ENCODE measurements at regions not wholly inside any gene's neighbourhood (a gene's known extent, or its start where the extent isn't known, plus 50 kb on each side); places are given as distances from the start of the nearest gene placed in this dataset.

DNA sequence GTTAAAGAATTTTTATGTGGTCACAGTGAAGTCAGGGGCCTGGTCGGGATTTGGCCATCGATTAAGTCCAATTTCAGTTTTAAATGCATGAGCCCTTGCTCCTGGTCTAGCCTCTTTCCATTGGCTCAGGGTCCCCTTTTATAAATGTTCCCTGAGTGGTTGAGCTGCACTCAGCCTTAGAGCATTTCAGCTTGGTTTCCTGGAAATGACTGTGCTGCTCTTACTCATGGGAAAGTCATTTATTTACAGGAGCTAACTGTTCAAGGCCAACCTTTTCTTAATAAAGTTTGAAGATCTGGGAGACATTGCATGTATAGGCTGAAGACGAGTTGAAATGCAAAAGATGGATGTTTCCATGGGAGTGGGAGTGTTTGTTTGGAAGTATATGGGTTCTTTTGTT is 98.8 kb upstream of the CLNK start:
- no peak for TF ChIP-seq CTCF (conservative IDR thresholded peaks at IDR 0.05; ENCODE audit: low read depth, low read length)
- TF ChIP-seq EZH2 (IDR thresholded peaks at IDR 0.05; ENCODE audit: borderline replicate concordance, low read depth, low read length, poor library complexity, severe bottlenecking) = no peak

All from A673 (cell line).